ENCODE measurements at regions not wholly inside any gene's neighbourhood (a gene's known extent, or its start where the extent isn't known, plus 50 kb on each side); places are given as distances from the start of the nearest gene placed in this dataset.

DNA sequence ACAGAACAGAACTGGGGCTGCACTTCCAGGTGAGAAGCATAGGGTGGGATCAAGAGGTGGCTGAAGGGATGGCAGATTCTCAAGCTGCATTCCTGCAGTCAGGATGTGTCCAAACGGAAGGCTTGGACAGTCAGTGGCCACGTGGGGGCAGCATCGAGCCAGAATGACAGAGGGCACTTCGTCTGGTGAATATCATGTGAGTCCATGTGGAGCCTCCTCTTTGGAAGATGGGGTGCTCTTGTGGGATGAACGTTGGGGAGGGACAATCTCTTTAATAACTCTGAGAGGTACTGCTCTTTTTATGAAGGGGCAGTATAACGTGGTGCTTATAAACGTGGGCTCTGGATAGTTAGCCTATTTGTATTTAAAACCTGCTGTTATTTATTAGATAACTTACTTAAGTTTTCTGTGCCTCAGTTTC is 154.9 kb upstream of the NAV2 start:
- H3K4me3 ChIP-seq: no peak overlapping the region
- 7 to 9% methylated on average over 5 to 7 of the region's 7 CpGs for WGBS, 2 donors (ENCODE audit: low coverage in 1 of 2)
- ATAC-seq: peak; percentile 69

DNA sequence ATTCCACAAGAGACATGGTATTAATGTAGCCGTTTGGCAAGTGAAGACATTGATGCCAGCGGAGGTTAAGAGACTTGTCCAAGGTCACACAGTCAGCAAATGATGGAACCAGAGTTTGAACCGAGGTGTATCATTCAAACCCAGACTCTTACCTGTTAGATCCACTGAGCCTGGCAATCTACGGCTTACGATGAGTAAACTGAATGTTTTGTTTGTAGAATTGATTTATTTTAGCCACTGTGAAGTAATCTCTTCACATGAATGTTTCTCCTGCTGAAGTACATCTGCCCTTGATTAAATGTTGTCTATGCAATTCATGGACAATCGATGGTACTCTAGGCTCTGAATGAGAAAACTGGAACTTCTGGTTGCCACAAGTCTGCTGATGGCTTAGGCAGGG is 155.5 kb upstream of the NAV2 start:
- no peaks in the 10 kb centered on the region for H3K36me3 ChIP-seq
- no peaks in the 10 kb centered on the region for H3K27me3 ChIP-seq
- no peaks in the 10 kb centered on the region for H3K9me3 ChIP-seq
- no peak for ATAC-seq
- TF ChIP-seq POLR2A (IDR thresholded peaks at IDR 0.05) (no peak), EP300 (IDR thresholded peaks at IDR 0.05) (no peak), POLR2AphosphoS5 (IDR thresholded peaks at IDR 0.05) (no peak)
- TF ChIP-seq, protein P1, sequence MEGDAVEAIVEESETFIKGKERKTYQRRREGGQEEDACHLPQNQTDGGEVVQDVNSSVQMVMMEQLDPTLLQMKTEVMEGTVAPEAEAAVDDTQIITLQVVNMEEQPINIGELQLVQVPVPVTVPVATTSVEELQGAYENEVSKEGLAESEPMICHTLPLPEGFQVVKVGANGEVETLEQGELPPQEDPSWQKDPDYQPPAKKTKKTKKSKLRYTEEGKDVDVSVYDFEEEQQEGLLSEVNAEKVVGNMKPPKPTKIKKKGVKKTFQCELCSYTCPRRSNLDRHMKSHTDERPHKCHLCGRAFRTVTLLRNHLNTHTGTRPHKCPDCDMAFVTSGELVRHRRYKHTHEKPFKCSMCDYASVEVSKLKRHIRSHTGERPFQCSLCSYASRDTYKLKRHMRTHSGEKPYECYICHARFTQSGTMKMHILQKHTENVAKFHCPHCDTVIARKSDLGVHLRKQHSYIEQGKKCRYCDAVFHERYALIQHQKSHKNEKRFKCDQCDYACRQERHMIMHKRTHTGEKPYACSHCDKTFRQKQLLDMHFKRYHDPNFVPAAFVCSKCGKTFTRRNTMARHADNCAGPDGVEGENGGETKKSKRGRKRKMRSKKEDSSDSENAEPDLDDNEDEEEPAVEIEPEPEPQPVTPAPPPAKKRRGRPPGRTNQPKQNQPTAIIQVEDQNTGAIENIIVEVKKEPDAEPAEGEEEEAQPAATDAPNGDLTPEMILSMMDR (IDR thresholded peaks at IDR 0.05): no peak
- H3K27ac ChIP-seq: no peak overlapping the region
- no peak overlapping the region for H3K4me3 ChIP-seq
- 70 to 73% methylated on average over 5 of the region's 6 CpGs for WGBS, 2 donors (ENCODE audit: low coverage in 1 of 2)
- H3K4me1 ChIP-seq: peaks cover 0 to 21% (median 0%) of the 10 kb centered on the region in 3 donors

More for the DNA sequence above, 154.9 kb upstream of the NAV2 start:
- no peaks in the 10 kb centered on the region for H3K9me3 ChIP-seq
- no peaks in the 10 kb centered on the region for H3K27me3 ChIP-seq
- TF ChIP-seq, protein P1 (IDR thresholded peaks at IDR 0.05): peak; percentile 69 to 89 (median 82)
- TF ChIP-seq POLR2A (IDR thresholded peaks at IDR 0.05) (no peak), EP300 (IDR thresholded peaks at IDR 0.05) (no peak)
- no peaks in the 10 kb centered on the region for H3K36me3 ChIP-seq
- no peak overlapping the region for H3K27ac ChIP-seq
- H3K4me1 ChIP-seq: peaks cover 0 to 21% (median 0%) of the 10 kb centered on the region in 3 donors

DNA sequence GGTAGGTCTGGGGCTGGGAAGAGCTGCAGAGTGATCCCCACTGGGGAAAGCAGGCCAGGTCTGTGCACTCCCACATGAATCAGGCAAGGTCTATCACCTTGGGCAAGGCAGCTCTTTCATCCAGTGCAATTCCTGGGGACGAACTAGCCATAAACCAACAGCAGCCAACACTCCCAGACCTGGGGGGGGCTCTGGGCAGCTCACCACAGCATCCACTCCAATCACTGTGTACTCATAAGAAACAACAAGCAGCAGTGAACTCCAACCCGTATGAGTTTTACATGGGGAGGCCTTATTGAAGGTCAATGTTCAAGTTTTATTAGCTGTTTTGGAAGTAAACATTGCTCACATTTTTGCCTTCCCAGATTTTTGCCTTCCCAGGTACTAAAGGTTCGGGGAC is 157.4 kb upstream of the NAV2 start:
- 80 to 86% methylated on average over 2 of the region's 3 CpGs for WGBS, 2 donors (ENCODE audit: low coverage in 1 of 2)
- Histone ChIP-seq H3K36me3 (no peaks in the 10 kb centered on the region), H3K9me3 (no peaks in the 10 kb centered on the region), H3K27me3 (no peaks in the 10 kb centered on the region), H3K4me3 (no peak overlapping the region), H3K4me1 (peaks cover 0 to 21% (median 0%) of the 10 kb centered on the region in 3 donors), H3K27ac (no peak overlapping the region)
- no peak for ATAC-seq
- TF ChIP-seq, protein P1 (IDR thresholded peaks at IDR 0.05): no peak
- TF ChIP-seq POLR2A (IDR thresholded peaks at IDR 0.05): no peak
- TF ChIP-seq EP300 (IDR thresholded peaks at IDR 0.05): no peak
- no peak for TF ChIP-seq POLR2AphosphoS5 (IDR thresholded peaks at IDR 0.05)

DNA sequence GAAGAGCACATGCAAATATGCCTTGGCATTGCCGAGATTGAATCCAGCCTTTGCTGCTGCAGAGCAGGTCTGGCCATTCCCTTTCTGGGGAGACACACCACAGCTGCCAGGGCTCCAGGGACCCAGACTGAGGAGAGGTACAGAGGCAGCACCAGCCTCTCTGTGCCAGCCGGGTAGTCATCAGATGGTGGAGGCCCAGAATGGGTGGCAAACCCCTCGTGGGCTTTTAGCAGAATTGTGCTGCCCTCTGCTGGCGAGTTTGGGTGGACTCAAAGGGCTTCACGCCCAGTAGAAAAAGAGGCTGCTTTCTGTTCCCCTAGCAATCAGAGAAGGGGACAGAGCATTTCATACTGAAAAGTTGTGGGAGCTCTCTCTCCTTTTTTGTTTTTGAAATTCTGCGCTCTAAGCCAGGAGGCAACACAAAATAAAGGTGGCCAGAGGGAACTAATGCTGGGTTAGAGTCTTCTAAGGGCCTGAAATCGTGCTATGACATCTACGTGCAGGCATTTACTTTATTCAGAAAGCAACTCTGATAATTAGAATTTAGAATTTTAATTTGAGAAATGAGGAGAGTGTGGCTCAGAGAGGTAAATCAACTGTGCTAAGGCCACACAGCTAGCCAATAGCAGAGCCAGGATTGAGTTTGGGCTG is 158.8 kb upstream of the NAV2 start:
- 0 to 67% methylated on average over 3 to 4 of the region's 8 CpGs for WGBS, 2 donors (ENCODE audit: low coverage in 1 of 2)
- no peak for TF ChIP-seq POLR2A (IDR thresholded peaks at IDR 0.05)
- TF ChIP-seq, protein P1 (IDR thresholded peaks at IDR 0.05): peak; percentile 77 to 88 (median 84)
- H3K4me3 ChIP-seq: no peak overlapping the region

DNA sequence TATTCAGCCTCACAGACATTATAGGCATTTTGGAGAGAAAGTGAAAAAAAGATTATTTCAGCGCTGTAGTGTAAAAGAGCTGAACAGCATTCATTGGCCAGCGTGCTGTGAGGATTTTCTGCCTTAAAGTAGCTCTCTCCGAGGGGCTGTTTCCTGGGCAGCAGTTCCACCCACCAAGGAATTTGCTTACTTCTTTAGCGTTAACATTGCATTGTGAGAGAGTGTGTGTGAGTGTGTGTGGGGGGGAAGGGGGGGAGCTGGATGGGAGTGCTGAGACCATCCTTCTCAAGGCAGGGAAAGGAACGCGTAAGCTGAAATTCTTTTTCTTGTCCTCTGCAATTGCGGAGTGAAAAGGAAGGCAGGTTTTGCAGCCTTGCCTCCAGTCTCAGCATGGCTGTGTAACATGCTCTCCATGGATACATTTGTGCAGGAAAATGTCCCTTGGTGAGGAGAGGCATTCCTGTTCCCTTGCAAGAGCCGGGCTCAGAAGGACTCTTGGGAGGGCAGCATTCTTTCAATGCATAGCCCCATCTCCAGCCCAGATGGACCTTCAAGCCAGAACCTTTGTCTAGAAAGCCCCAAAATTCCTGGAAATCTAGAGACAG is 159.9 kb upstream of the NAV2 start:
- Histone ChIP-seq H3K36me3 (no peaks in the 10 kb centered on the region), H3K4me3 (no peak overlapping the region), H3K27ac (no peak overlapping the region), H3K27me3 (peaks cover 8% of the 10 kb centered on the region), H3K9me3 (no peaks in the 10 kb centered on the region), H3K4me1 (peaks cover 0 to 16% (median 0%) of the 10 kb centered on the region in 3 donors)
- no peak for TF ChIP-seq POLR2AphosphoS5 (IDR thresholded peaks at IDR 0.05)
- TF ChIP-seq, protein P1 (IDR thresholded peaks at IDR 0.05): no peak
- TF ChIP-seq EP300 (IDR thresholded peaks at IDR 0.05): no peak
- no peak for TF ChIP-seq POLR2A (IDR thresholded peaks at IDR 0.05)
- WGBS, 2 donors (ENCODE audit: low coverage in 1 of 2): 53 to 75% methylated on average over 7 to 8 of the region's 8 CpGs
- ATAC-seq: no peak

More for the DNA sequence above, 158.8 kb upstream of the NAV2 start:
- Histone ChIP-seq H3K36me3 (no peaks in the 10 kb centered on the region), H3K4me1 (peaks cover 0 to 21% (median 0%) of the 10 kb centered on the region in 3 donors), H3K27me3 (peaks cover 8% of the 10 kb centered on the region), H3K27ac (no peak overlapping the region), H3K9me3 (no peaks in the 10 kb centered on the region)
- peak; percentile 68 for ATAC-seq

Measured in gastroesophageal sphincter (tissue), 4 donors.